GM23338 (cell line): ENCODE measurements at regions not wholly inside any gene's neighbourhood (a gene's known extent, or its start where the extent isn't known, plus 50 kb on each side); places are given as distances from the start of the nearest gene placed in this dataset.

Source experiments
- ATAC-seq: fragments of 200-7000 bp; cut with Tn5 transposase; 3 replicates; pipeline ENCODE4 v1.9.1; 2020
- DNase-seq: peaks from one replicate; pipeline ENCODE4 v3.0.0-alpha.2; 2015; ENCODE audit warnings: low spot score
- H2AFZ ChIP-seq: fragments of 200-600 bp; sonication (generic); 2 replicates; pipeline ENCODE4 v1.8.0; 2016; ENCODE audit warnings: antibody characterized with exemption, mild to moderate bottlenecking, moderate library complexity
- H3F3A ChIP-seq: fragments of 200-600 bp; sonication (generic); replicated peaks from 2 replicates; pipeline ENCODE4 v1.8.0; 2017; ENCODE audit warnings: antibody characterized with exemption, mixed run types, low read depth
- H3K27ac ChIP-seq: fragments of 200-600 bp; sonication (generic); 2 replicates; pipeline ENCODE4 v1.6.1; 2016; ENCODE audit warnings: low read depth
- H3K27me3 ChIP-seq: fragments of 200-600 bp; sonication (generic); 2 replicates; pipeline ENCODE4 v1.8.0; 2016; ENCODE audit warnings: mild to moderate bottlenecking, mixed run types, moderate library complexity; ENCODE audit not compliant: insufficient read depth
- H3K36me3 ChIP-seq: fragments of 200-600 bp; sonication (generic); 2 replicates; pipeline ENCODE4 v1.8.0; 2016; ENCODE audit warnings: mild to moderate bottlenecking; ENCODE audit not compliant: insufficient read depth
- H3K4me1 ChIP-seq: fragments of 200-600 bp; sonication (generic); 2 replicates; pipeline ENCODE4 v1.8.0; 2016; ENCODE audit warnings: mild to moderate bottlenecking, moderate library complexity; ENCODE audit not compliant: insufficient read depth
- H3K4me2 ChIP-seq: fragments of 200-600 bp; sonication (generic); 2 replicates; pipeline ENCODE4 v1.7.1; 2017; ENCODE audit warnings: mixed run types
- H3K4me3 ChIP-seq: fragments of 200-600 bp; sonication (generic); 2 replicates; pipeline ENCODE4 v1.6.1; 2016; ENCODE audit warnings: mixed run types
- H3K79me2 ChIP-seq: fragments of 200-600 bp; sonication (generic); replicated peaks from 2 replicates; pipeline ENCODE4 v1.8.0; 2017; ENCODE audit warnings: mild to moderate bottlenecking; ENCODE audit not compliant: insufficient read depth
- H3K9me2 ChIP-seq: fragments of 200-600 bp; sonication (generic); 2 replicates; pipeline ENCODE4 v1.8.0; 2017; ENCODE audit not compliant: insufficient read depth
- H4K20me1 ChIP-seq: fragments of 200-600 bp; sonication (generic); replicated peaks from 2 replicates; pipeline ENCODE4 v1.8.0; 2017; ENCODE audit warnings: mild to moderate bottlenecking; ENCODE audit not compliant: insufficient read depth
- H3K27ac Mint-ChIP-seq: 2 replicates; pipeline ENCODE4 v1.8.0; 2020; ENCODE audit warnings: inconsistent platforms, mild to moderate bottlenecking, moderate library complexity, mixed read lengths
- H3K27me3 Mint-ChIP-seq: 3 replicates; pipeline ENCODE4 v1.8.0; 2022; ENCODE audit warnings: low read depth, mild to moderate bottlenecking, moderate library complexity, mixed read lengths, inconsistent platforms; ENCODE audit not compliant: insufficient read depth, poor library complexity
- H3K36me3 Mint-ChIP-seq: 3 replicates; pipeline ENCODE4 v1.8.0; 2021; ENCODE audit warnings: low read depth, mild to moderate bottlenecking, inconsistent platforms, moderate library complexity, mixed read lengths
- H3K4me1 Mint-ChIP-seq: 3 replicates; pipeline ENCODE4 v1.8.0; 2020; ENCODE audit warnings: mild to moderate bottlenecking, inconsistent platforms, mixed read lengths
- H3K4me3 Mint-ChIP-seq: 3 replicates; pipeline ENCODE4 v1.8.0; 2021; ENCODE audit warnings: moderate library complexity, mild to moderate bottlenecking, inconsistent platforms, mixed read lengths
- H3K9me3 Mint-ChIP-seq: 3 replicates; pipeline ENCODE4 v1.8.0; 2020; ENCODE audit warnings: moderate library complexity, mild to moderate bottlenecking, inconsistent platforms, mixed read lengths
- ZNF331 ChIP-seq: fragments of 250-450 bp; sonication (Bioruptor Pico); IDR thresholded peaks from 2 replicates; pipeline ENCODE4 v1.5.0; 2020; ENCODE audit warnings: low read depth, mild to moderate bottlenecking, moderate library complexity
- TF ChIP-seq, protein P1 (sequence below): fragments of 250-450 bp; sonication (Bioruptor Pico); IDR thresholded peaks from 2 replicates; pipeline ENCODE4 v1.5.0; 2020; ENCODE audit warnings: mild to moderate bottlenecking, moderate library complexity
- TF ChIP-seq, protein P2 (sequence below): IDR thresholded peaks from 2 replicates; pipeline ENCODE4 v1.6.1; 2016; ENCODE audit warnings: antibody characterized with exemption

DNA sequence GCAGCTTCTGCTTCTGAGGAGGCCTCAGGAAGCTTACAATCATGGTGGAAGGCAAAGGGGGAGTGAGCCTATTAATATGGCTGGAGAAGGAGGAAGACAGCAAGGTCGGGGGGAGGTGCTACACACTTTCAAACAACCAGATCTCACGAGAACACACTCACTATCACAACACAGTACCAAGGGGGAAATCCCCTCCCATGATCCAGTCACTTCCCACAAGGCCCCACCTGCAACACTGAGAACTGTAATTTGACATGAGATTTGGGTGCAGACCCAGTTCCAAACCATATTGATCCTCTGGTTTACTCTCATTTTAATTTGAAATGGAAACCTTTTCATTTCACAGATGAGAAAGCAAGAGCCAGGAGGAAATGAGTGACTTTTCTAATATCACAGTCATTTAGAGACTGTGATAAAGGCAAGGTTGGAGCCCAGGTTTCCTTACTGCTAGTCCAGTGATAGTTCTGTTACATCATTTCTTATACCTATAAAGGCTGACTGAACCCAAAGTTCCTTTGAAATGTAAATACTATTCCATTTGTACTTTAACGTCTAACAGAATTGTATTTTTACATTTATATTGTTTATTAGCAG lies 105.8 kb upstream of the GAP43 start (continued):
- TF ChIP-seq, protein P1, sequence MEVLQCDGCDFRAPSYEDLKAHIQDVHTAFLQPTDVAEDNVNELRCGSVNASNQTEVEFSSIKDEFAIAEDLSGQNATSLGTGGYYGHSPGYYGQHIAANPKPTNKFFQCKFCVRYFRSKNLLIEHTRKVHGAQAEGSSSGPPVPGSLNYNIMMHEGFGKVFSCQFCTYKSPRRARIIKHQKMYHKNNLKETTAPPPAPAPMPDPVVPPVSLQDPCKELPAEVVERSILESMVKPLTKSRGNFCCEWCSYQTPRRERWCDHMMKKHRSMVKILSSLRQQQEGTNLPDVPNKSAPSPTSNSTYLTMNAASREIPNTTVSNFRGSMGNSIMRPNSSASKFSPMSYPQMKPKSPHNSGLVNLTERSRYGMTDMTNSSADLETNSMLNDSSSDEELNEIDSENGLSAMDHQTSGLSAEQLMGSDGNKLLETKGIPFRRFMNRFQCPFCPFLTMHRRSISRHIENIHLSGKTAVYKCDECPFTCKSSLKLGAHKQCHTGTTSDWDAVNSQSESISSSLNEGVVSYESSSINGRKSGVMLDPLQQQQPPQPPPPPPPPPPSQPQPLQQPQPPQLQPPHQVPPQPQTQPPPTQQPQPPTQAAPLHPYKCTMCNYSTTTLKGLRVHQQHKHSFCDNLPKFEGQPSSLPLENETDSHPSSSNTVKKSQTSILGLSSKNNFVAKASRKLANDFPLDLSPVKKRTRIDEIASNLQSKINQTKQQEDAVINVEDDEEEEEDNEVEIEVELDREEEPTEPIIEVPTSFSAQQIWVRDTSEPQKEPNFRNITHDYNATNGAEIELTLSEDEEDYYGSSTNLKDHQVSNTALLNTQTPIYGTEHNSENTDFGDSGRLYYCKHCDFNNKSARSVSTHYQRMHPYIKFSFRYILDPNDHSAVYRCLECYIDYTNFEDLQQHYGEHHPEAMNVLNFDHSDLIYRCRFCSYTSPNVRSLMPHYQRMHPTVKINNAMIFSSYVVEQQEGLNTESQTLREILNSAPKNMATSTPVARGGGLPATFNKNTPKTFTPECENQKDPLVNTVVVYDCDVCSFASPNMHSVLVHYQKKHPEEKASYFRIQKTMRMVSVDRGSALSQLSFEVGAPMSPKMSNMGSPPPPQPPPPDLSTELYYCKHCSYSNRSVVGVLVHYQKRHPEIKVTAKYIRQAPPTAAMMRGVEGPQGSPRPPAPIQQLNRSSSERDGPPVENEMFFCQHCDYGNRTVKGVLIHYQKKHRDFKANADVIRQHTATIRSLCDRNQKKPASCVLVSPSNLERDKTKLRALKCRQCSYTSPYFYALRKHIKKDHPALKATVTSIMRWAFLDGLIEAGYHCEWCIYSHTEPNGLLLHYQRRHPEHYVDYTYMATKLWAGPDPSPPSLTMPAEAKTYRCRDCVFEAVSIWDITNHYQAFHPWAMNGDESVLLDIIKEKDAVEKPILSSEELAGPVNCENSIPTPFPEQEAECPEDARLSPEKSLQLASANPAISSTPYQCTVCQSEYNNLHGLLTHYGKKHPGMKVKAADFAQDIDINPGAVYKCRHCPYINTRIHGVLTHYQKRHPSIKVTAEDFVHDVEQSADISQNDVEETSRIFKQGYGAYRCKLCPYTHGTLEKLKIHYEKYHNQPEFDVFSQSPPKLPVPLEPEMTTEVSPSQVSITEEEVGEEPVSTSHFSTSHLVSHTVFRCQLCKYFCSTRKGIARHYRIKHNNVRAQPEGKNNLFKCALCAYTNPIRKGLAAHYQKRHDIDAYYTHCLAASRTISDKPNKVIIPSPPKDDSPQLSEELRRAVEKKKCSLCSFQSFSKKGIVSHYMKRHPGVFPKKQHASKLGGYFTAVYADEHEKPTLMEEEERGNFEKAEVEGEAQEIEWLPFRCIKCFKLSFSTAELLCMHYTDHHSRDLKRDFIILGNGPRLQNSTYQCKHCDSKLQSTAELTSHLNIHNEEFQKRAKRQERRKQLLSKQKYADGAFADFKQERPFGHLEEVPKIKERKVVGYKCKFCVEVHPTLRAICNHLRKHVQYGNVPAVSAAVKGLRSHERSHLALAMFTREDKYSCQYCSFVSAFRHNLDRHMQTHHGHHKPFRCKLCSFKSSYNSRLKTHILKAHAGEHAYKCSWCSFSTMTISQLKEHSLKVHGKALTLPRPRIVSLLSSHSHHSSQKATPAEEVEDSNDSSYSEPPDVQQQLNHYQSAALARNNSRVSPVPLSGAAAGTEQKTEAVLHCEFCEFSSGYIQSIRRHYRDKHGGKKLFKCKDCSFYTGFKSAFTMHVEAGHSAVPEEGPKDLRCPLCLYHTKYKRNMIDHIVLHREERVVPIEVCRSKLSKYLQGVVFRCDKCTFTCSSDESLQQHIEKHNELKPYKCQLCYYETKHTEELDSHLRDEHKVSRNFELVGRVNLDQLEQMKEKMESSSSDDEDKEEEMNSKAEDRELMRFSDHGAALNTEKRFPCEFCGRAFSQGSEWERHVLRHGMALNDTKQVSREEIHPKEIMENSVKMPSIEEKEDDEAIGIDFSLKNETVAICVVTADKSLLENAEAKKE (CRISPR knock-in tag), result no peak
- TF ChIP-seq ZNF331 (CRISPR knock-in tag), result no peak

DNA sequence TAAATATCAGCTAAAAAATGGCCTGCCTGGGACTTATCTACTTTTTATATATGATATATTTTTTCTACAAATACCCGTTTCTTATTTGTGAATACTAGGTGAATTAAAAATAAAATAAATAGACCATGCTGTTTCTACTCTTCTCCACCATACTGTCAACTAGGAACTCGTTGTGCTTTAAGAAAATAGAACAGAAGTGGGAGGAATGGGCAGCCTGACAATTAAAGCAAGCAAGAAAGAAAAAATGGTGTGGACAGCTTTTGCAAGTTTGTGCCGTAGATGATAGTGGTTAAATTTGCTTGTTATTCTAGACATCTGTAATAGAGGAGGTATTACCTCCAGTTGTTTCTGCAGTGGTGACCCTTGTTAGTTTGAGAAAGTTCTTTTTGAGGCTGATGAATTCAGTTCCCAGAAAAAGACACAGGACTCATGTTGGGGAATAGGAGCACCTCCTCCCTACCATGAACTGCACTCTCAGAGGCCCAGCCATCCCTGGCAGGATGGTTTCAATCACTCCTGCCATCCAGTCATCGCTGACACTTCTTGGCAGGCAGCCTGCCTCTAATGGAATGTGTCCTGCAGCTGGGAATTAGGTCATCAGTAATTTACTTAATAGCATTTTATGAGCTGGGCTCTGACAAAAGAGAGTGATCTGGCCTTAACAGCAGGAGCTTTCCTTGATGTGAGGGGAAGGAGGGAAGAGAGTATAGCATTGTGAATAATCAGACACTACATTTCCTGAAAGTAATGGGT lies 105.0 kb upstream of the GAP43 start:
- H3K27ac Mint-ChIP-seq, result 0 out of 2 replicates have a peak overlapping the region, but pooled peaks have one; percentile 4
- Histone ChIP-seq H3K4me1 (peaks cover 26% of the 10 kb centered on the region), H3K9me2 (peaks cover 5% of the 10 kb centered on the region; the same call in 1 of the 2 replicates), H3K36me3 (no peaks in the 10 kb centered on the region), H3K4me2 (no peak overlapping the region), H3F3A (no peaks in the 10 kb centered on the region), H3K27me3 (no peaks in the 10 kb centered on the region), H3K79me2 (no peaks in the 10 kb centered on the region), H3K4me3 (no peak overlapping the region), H3K27ac (no peak overlapping the region), H4K20me1 (no peaks in the 10 kb centered on the region), H2AFZ (no peak overlapping the region)
- H3K9me3 Mint-ChIP-seq, result no peaks in the 10 kb centered on the region; the same call in 2 of the 3 replicates
- H3K36me3 Mint-ChIP-seq, result no peaks in the 10 kb centered on the region
- TF ChIP-seq, protein P2, sequence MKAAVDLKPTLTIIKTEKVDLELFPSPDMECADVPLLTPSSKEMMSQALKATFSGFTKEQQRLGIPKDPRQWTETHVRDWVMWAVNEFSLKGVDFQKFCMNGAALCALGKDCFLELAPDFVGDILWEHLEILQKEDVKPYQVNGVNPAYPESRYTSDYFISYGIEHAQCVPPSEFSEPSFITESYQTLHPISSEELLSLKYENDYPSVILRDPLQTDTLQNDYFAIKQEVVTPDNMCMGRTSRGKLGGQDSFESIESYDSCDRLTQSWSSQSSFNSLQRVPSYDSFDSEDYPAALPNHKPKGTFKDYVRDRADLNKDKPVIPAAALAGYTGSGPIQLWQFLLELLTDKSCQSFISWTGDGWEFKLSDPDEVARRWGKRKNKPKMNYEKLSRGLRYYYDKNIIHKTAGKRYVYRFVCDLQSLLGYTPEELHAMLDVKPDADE, result no peak
- peaks cover 2% of the 10 kb centered on the region for H3K27me3 Mint-ChIP-seq
- peaks cover 32% of the 10 kb centered on the region for H3K4me1 Mint-ChIP-seq
- no peak overlapping the region for H3K4me3 Mint-ChIP-seq
- DNase-seq (peak; percentile 59), ATAC-seq (peak; percentile 67)
